Mesenchymal stem cell (in vitro differentiated cells and primary cell): ENCODE measurements at regions not wholly inside any gene's neighbourhood (a gene's known extent, or its start where the extent isn't known, plus 50 kb on each side); places are given as distances from the start of the nearest gene placed in this dataset.

Experiments
- DNase-seq: peaks from one replicate; pipeline ENCODE4 v3.0.0-alpha.2; 2013
- H2AFZ ChIP-seq: one replicate; pipeline ENCODE4 v1.6.1; 2013; ENCODE audit warnings: low read depth, mild to moderate bottlenecking, control low read depth, inconsistent platforms, low read length, moderate library complexity
- H2AK5ac ChIP-seq: 2 replicates; pipeline ENCODE4 v1.6.1; 2013; ENCODE audit warnings: low read length, moderate library complexity, mild to moderate bottlenecking, inconsistent platforms; ENCODE audit not compliant: severe bottlenecking
- H2BK120ac ChIP-seq: one replicate; pipeline ENCODE4 v1.6.1; 2013; ENCODE audit warnings: low read depth, mild to moderate bottlenecking, inconsistent platforms, low read length, moderate library complexity
- H2BK12ac ChIP-seq, 2 experiments: one replicate each; pipeline ENCODE4 v1.6.1; 2013; ENCODE audit warnings: inconsistent platforms in 2 of 2, low read length in 2 of 2, mild to moderate bottlenecking in 2 of 2, moderate library complexity in 2 of 2, control low read depth in 1 of 2
- H2BK15ac ChIP-seq: one replicate; pipeline ENCODE4 v1.6.1; 2013; ENCODE audit warnings: mild to moderate bottlenecking, low read depth, inconsistent platforms; ENCODE audit not compliant: poor library complexity, severe bottlenecking
- H2BK5ac ChIP-seq: 2 replicates; pipeline ENCODE4 v1.6.1; 2013; ENCODE audit warnings: low read depth, mild to moderate bottlenecking, low read length, control low read depth, inconsistent platforms; ENCODE audit not compliant: poor library complexity, severe bottlenecking
- H3K14ac ChIP-seq, 2 experiments: one replicate each; pipeline ENCODE4 v1.6.1; 2013; ENCODE audit warnings: inconsistent platforms in 2 of 2, low read length in 2 of 2, control low read depth in 1 of 2, mild to moderate bottlenecking in 1 of 2, moderate library complexity in 1 of 2
- H3K18ac ChIP-seq, 2 experiments: one replicate each; pipeline ENCODE4 v1.6.1; 2013; ENCODE audit warnings: inconsistent platforms in 2 of 2, low read length in 2 of 2, control low read depth in 1 of 2, low read depth in 1 of 2, mild to moderate bottlenecking in 1 of 2
- H3K23ac ChIP-seq, 2 experiments: one replicate each; pipeline ENCODE4 v1.6.1; 2013; ENCODE audit warnings: inconsistent platforms in 2 of 2, low read length in 2 of 2, mild to moderate bottlenecking in 2 of 2, moderate library complexity in 2 of 2, control low read depth in 1 of 2
- H3K27ac ChIP-seq: 2 replicates; pipeline ENCODE4 v1.5.1; 2013; ENCODE audit warnings: mild to moderate bottlenecking, moderate library complexity, low read length, control low read depth, inconsistent platforms; ENCODE audit not compliant: poor library complexity, severe bottlenecking
- H3K27me3 ChIP-seq, 2 experiments: 2 replicates each; pipeline versions ENCODE4 v1.6.1 to v1.7.0; 2013; ENCODE audit warnings: low read length in 2 of 2, mild to moderate bottlenecking in 2 of 2, moderate library complexity in 2 of 2, control low read depth in 1 of 2, inconsistent platforms in 1 of 2; ENCODE audit not compliant: control insufficient read depth in 1 of 2, insufficient read depth in 1 of 2
- H3K36me3 ChIP-seq, 2 experiments: 2 replicates each; pipeline versions ENCODE4 v1.6.1 to v1.7.0; 2013; ENCODE audit warnings: low read length in 2 of 2, control low read depth in 1 of 2, inconsistent platforms in 1 of 2, low read depth in 1 of 2, mild to moderate bottlenecking in 1 of 2; ENCODE audit not compliant: insufficient read depth in 2 of 2, control insufficient read depth in 1 of 2
- H3K4ac ChIP-seq, 2 experiments: one replicate each; pipeline ENCODE4 v1.6.1; 2013; ENCODE audit warnings: inconsistent platforms in 2 of 2, low read length in 2 of 2, mild to moderate bottlenecking in 2 of 2, moderate library complexity in 2 of 2, control low read depth in 1 of 2, low read depth in 1 of 2
- H3K4me1 ChIP-seq: 2 replicates; pipeline ENCODE4 v1.6.1; 2013; ENCODE audit warnings: low read depth, low read length, control low read depth; ENCODE audit not compliant: control insufficient read depth, insufficient read depth
- H3K4me2 ChIP-seq: 2 replicates; pipeline ENCODE4 v1.6.1; 2013; ENCODE audit warnings: low read length, mild to moderate bottlenecking, inconsistent platforms; ENCODE audit not compliant: poor library complexity, severe bottlenecking
- H3K4me3 ChIP-seq, 2 experiments: 2 replicates each; pipeline versions ENCODE4 v1.5.1 to v1.7.0; 2013; ENCODE audit warnings: low read length in 2 of 2, mild to moderate bottlenecking in 2 of 2, control low read depth in 1 of 2, low read depth in 1 of 2; ENCODE audit not compliant: insufficient read depth in 1 of 2
- H3K79me1 ChIP-seq: replicated peaks from 2 replicates; pipeline ENCODE4 v1.6.1; 2013; ENCODE audit warnings: mild to moderate bottlenecking, control low read depth, low read length, inconsistent platforms; ENCODE audit not compliant: poor library complexity, severe bottlenecking
- H3K9ac ChIP-seq: 2 replicates; pipeline ENCODE4 v1.7.0; 2013; ENCODE audit warnings: mild to moderate bottlenecking, low read length, moderate library complexity
- H3K9me3 ChIP-seq: 2 replicates; pipeline ENCODE4 v1.7.0; 2013; ENCODE audit warnings: mild to moderate bottlenecking, low read length; ENCODE audit not compliant: control insufficient read depth
- H4K8ac ChIP-seq: one replicate; pipeline ENCODE4 v1.6.1; 2013; ENCODE audit warnings: inconsistent platforms, mild to moderate bottlenecking, low read length, moderate library complexity
- H4K91ac ChIP-seq: one replicate; pipeline ENCODE4 v1.6.1; 2013; ENCODE audit warnings: mild to moderate bottlenecking, low read length, inconsistent platforms
- WGBS: methylation state at CpG from one replicate; pipeline ENCODE4 v1.1.7; 2013; ENCODE audit warnings: mixed read lengths; 5-methylcytosine and 5-hydroxymethylcytosine counted together

GRCh38 chr13:54091884-54092283, 1063.3 kb downstream of the OLFM4 start:
- H3K23ac ChIP-seq, result no peak overlapping the region
- H3K9me3 ChIP-seq, result peaks cover 25% of the 10 kb centered on the region
- H3K27me3 ChIP-seq, result no peaks in the 10 kb centered on the region
- H3K36me3 ChIP-seq, result no peaks in the 10 kb centered on the region
- 97% methylated on average over 1 of the region's 1 CpG for WGBS
- no peak overlapping the region for H4K8ac ChIP-seq
- H3K9ac ChIP-seq, result no peak overlapping the region
- H2AK5ac ChIP-seq, result no peak overlapping the region
- H2AFZ ChIP-seq, result no peak overlapping the region
- no peak overlapping the region for H3K27ac ChIP-seq
- H3K4me2 ChIP-seq, result no peak overlapping the region
- H2BK120ac ChIP-seq, result no peak overlapping the region
- H3K4me1 ChIP-seq, result no peaks in the 10 kb centered on the region
- H2BK15ac ChIP-seq, result peak overlapping the region; percentile 83
- H2BK5ac ChIP-seq, result no peak overlapping the region
- H3K4me3 ChIP-seq, result no peak overlapping the region
- no peak for DNase-seq
- no peak overlapping the region for H3K4ac ChIP-seq
- no peak overlapping the region for H4K91ac ChIP-seq
- H3K14ac ChIP-seq, result no peak overlapping the region
- no peak overlapping the region for H3K18ac ChIP-seq
- H2BK12ac ChIP-seq, result no peak overlapping the region
- H3K79me1 ChIP-seq, result no peaks in the 10 kb centered on the region

- no peak for DNase-seq
- Histone ChIP-seq H3K27ac (no peak overlapping the region), H2BK5ac (no peak overlapping the region), H4K8ac (no peak overlapping the region), H3K14ac (no peak overlapping the region), H3K4me3 (no peak overlapping the region), H2AK5ac (no peak overlapping the region), H4K91ac (no peak overlapping the region), H3K23ac (no peak overlapping the region), H3K18ac (no peak overlapping the region), H3K4me2 (no peak overlapping the region), H3K4ac (no peak overlapping the region), H2BK12ac (no peak overlapping the region), H3K9me3 (peaks cover 19% of the 10 kb centered on the region), H3K27me3 (no peaks in the 10 kb centered on the region), H2BK120ac (no peak overlapping the region), H3K79me1 (no peaks in the 10 kb centered on the region), H3K4me1 (no peaks in the 10 kb centered on the region), H2AFZ (no peak overlapping the region), H2BK15ac (no peak overlapping the region), H3K36me3 (no peaks in the 10 kb centered on the region), H3K9ac (no peak overlapping the region)
- 87% methylated on average over 8 of the region's 8 CpGs for WGBS
Measured at GRCh38 chr13:54092686-54093085, 1064.1 kb downstream of the OLFM4 start.

GRCh38 chr13:54110597-54110996, 1082.0 kb downstream of the OLFM4 start:
- Histone ChIP-seq H2BK15ac (no peak overlapping the region), H4K8ac (no peak overlapping the region), H2BK12ac (no peak overlapping the region), H2AFZ (no peak overlapping the region), H4K91ac (no peak overlapping the region), H3K4me2 (no peak overlapping the region), H3K23ac (no peak overlapping the region), H2AK5ac (no peak overlapping the region), H2BK120ac (no peak overlapping the region), H3K18ac (no peak overlapping the region), H3K4ac (no peak overlapping the region), H3K4me3 (no peak overlapping the region), H3K27ac (no peak overlapping the region), H3K79me1 (no peaks in the 10 kb centered on the region), H3K9me3 (peaks cover 9% of the 10 kb centered on the region), H3K4me1 (no peaks in the 10 kb centered on the region), H3K14ac (no peak overlapping the region), H2BK5ac (no peak overlapping the region), H3K27me3 (no peaks in the 10 kb centered on the region), H3K36me3 (no peaks in the 10 kb centered on the region), H3K9ac (no peak overlapping the region)
- no peak for DNase-seq

GRCh38 chr13:54124700-54125099, 1096.1 kb downstream of the OLFM4 start:
- Histone ChIP-seq H3K23ac (no peak overlapping the region), H3K79me1 (no peaks in the 10 kb centered on the region), H3K27me3 (no peaks in the 10 kb centered on the region), H2BK15ac (no peak overlapping the region), H3K4me2 (no peak overlapping the region), H2BK5ac (no peak overlapping the region), H3K14ac (no peak overlapping the region), H2BK12ac (no peak overlapping the region), H3K9ac (no peak overlapping the region), H2AFZ (no peak overlapping the region), H3K27ac (no peak overlapping the region), H3K9me3 (peaks cover 7% of the 10 kb centered on the region), H3K4me3 (no peak overlapping the region), H2BK120ac (no peak overlapping the region), H3K4ac (no peak overlapping the region), H4K91ac (no peak overlapping the region), H3K36me3 (no peaks in the 10 kb centered on the region), H4K8ac (no peak overlapping the region), H2AK5ac (no peak overlapping the region), H3K4me1 (no peaks in the 10 kb centered on the region), H3K18ac (no peak overlapping the region)
- peak; percentile 20 for DNase-seq
- 57% methylated on average over 1 of the region's 3 CpGs for WGBS
